Gastrocnemius medialis (tissue), 4 donors: ENCODE measurements at regions not wholly inside any gene's neighbourhood (a gene's known extent, or its start where the extent isn't known, plus 50 kb on each side); places are given as distances from the start of the nearest gene placed in this dataset.
"Not testable (repeated sequence)": the region's sequence is repeated elsewhere in the genome, so short reads cannot be mapped to it uniquely, and the experiment has no call there.

ENCODE experiments used
- ATAC-seq, 2 donors: fragments of 150-250 bp; one replicate each; pipeline ENCODE4 v1.9.1; 2016
- DNase-seq, 2 donors: peaks; one replicate each; pipeline ENCODE4 v3.0.0-alpha.2; 2019
- H3K27ac ChIP-seq, 4 donors: fragments of 200-600 bp; sonication (generic); 1 replicate in 1 of 4; 2 replicates in 3 of 4; pipeline ENCODE4 v1.5.1; 2016 to 2018; ENCODE audit warnings: mild to moderate bottlenecking in 2 of 4, moderate library complexity in 1 of 4
- H3K27me3 ChIP-seq, 3 donors: fragments of 200-600 bp; sonication (generic) in 2 of 3; 1 replicate in 1 of 3; 2 replicates in 2 of 3; pipeline versions ENCODE4 v1.5.1 to v1.6.0; 2016 to 2019; ENCODE audit warnings: mild to moderate bottlenecking in 1 of 3, moderate library complexity in 1 of 3
- H3K36me3 ChIP-seq, 2 donors: fragments of 200-600 bp; sonication (generic) in 1 of 2; one replicate each; pipeline ENCODE4 v1.5.1; 2017 to 2018
- H3K4me1 ChIP-seq, 2 donors: fragments of 200-600 bp; sonication (generic) in 1 of 2; one replicate each; pipeline ENCODE4 v1.5.1; 2016 to 2017; ENCODE audit warnings: mild to moderate bottlenecking in 2 of 2
- H3K4me3 ChIP-seq, 4 donors: fragments of 200-600 bp; sonication (generic) in 3 of 4; 1 replicate in 1 of 4; 2 replicates in 3 of 4; pipeline ENCODE4 v1.5.1; 2016 to 2019; ENCODE audit warnings: mild to moderate bottlenecking in 2 of 4
- H3K9me3 ChIP-seq, 3 donors: fragments of 200-600 bp; sonication (generic) in 2 of 3; 1 replicate in 1 of 3; 2 replicates in 2 of 3; pipeline ENCODE4 v1.5.1; 2016 to 2019
- CTCF ChIP-seq, 5 experiments: fragments of 450-650 bp in 3 of 5; fragments of 200-600 bp in 2 of 5; sonication (generic) in 2 of 5; IDR thresholded peaks in 4 of 5; conservative IDR thresholded peaks in 1 of 5; 1 replicate in 4 of 5; 2 replicates in 1 of 5; pipeline ENCODE4 v1.5.1; 2016 to 2019; ENCODE audit warnings: antibody characterized with exemption in 5 of 5, mild to moderate bottlenecking in 3 of 5, moderate library complexity in 3 of 5
- POLR2A ChIP-seq, 2 donors: fragments of 450-650 bp; IDR thresholded peaks; one replicate each; pipeline ENCODE4 v1.6.1; 2017; ENCODE audit warnings: antibody characterized with exemption in 2 of 2, mild to moderate bottlenecking in 2 of 2, moderate library complexity in 2 of 2
- in situ Hi-C, 4 donors: fragments of 200-750 bp; cut with MboI; loops; one replicate each; pipeline versions ENCODE4 v1.15.0 to v1.8.0; 2017; ENCODE audit warnings: low sequenced_read_pairs in 4 of 4
- intact Hi-C: fragments of 100-400 bp; cut with DNase I; formaldehyde crosslinking; loops from one replicate; pipeline ENCODE4 v1.15.1; 2023; ENCODE audit warnings: low total_unique reads

DNA sequence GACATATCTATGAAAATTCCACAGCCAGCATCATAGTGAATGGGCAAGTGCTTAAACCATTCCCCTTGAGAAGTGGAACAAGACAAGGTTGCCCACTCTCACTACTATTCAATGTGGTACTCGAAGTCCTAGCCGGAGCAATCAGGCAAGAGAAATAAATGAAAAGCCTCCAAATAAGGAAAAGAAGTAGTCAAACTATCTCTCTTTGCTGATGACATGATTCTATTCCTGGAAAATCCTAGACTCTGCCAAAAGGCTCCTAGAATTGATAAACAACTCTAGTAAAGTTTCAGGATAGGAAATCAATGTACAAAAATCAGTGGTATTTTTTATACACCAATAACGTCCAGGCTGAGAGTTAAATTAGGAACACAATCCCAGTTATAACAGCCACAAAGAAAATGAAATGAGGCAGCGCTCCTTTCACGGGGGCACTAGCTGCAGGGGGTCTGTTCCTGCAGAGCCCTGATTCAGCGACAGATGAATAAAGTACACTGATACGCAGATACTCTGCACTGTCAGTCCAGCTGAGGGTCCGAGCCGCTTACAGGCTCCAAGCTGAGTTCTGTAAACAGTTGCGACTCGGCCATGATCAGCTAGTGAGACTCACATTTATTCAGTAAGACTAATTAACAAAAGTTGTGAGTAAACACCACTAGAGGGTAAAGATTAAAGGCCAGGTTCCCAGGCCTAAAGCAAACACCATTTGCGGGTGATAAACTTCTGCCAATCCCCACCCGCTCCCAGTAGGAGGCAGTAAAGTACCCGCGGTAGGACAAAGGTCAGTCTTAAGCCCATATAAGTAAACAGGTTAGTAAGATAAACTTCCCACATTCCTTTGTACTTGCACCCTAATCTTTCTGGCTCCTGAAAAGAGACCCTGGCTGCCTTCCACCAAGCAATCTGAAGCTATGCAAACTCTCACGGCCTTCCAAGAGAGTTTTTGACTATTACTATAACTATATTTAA, 290.6 kb upstream of the GRID2 start:
- TF ChIP-seq CTCF (IDR thresholded peaks at IDR 0.05 in 4 of 5, conservative IDR thresholded peaks at IDR 0.05 in 1 of 5) = no peak
- TF ChIP-seq POLR2A (IDR thresholded peaks at IDR 0.05) = no peak
- Histone ChIP-seq H3K4me3 (no peak overlapping the region), H3K27me3 (no peaks in the 10 kb centered on the region), H3K4me1 (no peaks in the 10 kb centered on the region), H3K27ac (no peak overlapping the region), H3K9me3 (no peaks in the 10 kb centered on the region), H3K36me3 (no peaks in the 10 kb centered on the region)
- ATAC-seq (no peak), DNase-seq (no peak)
- in situ Hi-C loops (no loop called here), intact Hi-C loops (no loop called here)

- in situ Hi-C loops = no loop called here
- no peaks in the 10 kb centered on the region for H3K36me3 ChIP-seq
- H3K4me1 ChIP-seq = no peaks in the 10 kb centered on the region
- no peak for TF ChIP-seq CTCF (IDR thresholded peaks at IDR 0.05 in 4 of 5, conservative IDR thresholded peaks at IDR 0.05 in 1 of 5)
- TF ChIP-seq POLR2A (IDR thresholded peaks at IDR 0.05) = no peak
- no peak overlapping the region for H3K27ac ChIP-seq
- ATAC-seq (no peak), DNase-seq (no peak)
- intact Hi-C loops = no loop called here
- no peaks in the 10 kb centered on the region for H3K9me3 ChIP-seq
- H3K27me3 ChIP-seq = no peaks in the 10 kb centered on the region
- no peak overlapping the region for H3K4me3 ChIP-seq
Observed at GRCh38 chr4:92014067-92014466, 289.7 kb upstream of the GRID2 start.

DNA sequence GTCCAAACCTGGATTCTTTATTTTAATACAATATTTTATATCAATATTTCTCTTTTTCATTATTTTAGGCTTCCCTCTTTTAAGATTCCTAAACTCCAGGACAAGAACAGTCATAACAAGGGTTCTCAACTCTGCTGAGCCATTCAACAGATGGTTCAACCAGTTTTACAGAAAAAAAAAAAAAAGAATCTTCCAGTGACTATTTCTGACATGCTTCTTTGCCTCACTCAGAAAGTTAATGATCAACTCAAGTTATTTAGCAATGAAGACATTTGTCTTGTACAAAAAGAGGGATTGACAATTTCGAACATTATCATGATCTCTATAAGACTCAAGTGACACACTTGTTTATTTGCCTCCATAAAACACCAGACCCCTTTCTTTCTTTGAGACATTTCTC, 282.6 kb upstream of the GRID2 start:
- Histone ChIP-seq H3K9me3 (no peaks in the 10 kb centered on the region), H3K4me1 (no peaks in the 10 kb centered on the region), H3K36me3 (no peaks in the 10 kb centered on the region), H3K27ac (no peak overlapping the region), H3K27me3 (no peaks in the 10 kb centered on the region), H3K4me3 (no peak overlapping the region)
- DNase-seq (no peak), ATAC-seq (no peak)
- in situ Hi-C loops = no loop called here
- intact Hi-C loops = no loop called here
- TF ChIP-seq CTCF (IDR thresholded peaks at IDR 0.05 in 4 of 5, conservative IDR thresholded peaks at IDR 0.05 in 1 of 5) = no peak
- no peak for TF ChIP-seq POLR2A (IDR thresholded peaks at IDR 0.05)

- intact Hi-C loops = no loop called here
- no peaks in the 10 kb centered on the region for H3K36me3 ChIP-seq
- H3K9me3 ChIP-seq = no peaks in the 10 kb centered on the region
- no peaks in the 10 kb centered on the region for H3K4me1 ChIP-seq
- no peaks in the 10 kb centered on the region for H3K27me3 ChIP-seq
- TF ChIP-seq POLR2A (IDR thresholded peaks at IDR 0.05) = no peak
- TF ChIP-seq CTCF (IDR thresholded peaks at IDR 0.05 in 4 of 5, conservative IDR thresholded peaks at IDR 0.05 in 1 of 5) = no peak
- in situ Hi-C loops = no loop called here
- ATAC-seq (no peak), DNase-seq (no peak)
- H3K4me3 ChIP-seq = no peak overlapping the region
- H3K27ac ChIP-seq = no peak overlapping the region
Observed at GRCh38 chr4:92021788-92022187, 282.0 kb upstream of the GRID2 start.

GRCh38 chr4:92028830-92029229, 274.9 kb upstream of the GRID2 start:
- H3K36me3 ChIP-seq, intact Hi-C loops, H3K9me3 ChIP-seq, H3K27me3 ChIP-seq, H3K4me3 ChIP-seq, in situ Hi-C loops, ATAC-seq, H3K4me1 ChIP-seq, DNase-seq, H3K27ac ChIP-seq: not testable (repeated sequence)
